ENCODE measurements at regions not wholly inside any gene's neighbourhood (a gene's known extent, or its start where the extent isn't known, plus 50 kb on each side); places are given as distances from the start of the nearest gene placed in this dataset.

DNA sequence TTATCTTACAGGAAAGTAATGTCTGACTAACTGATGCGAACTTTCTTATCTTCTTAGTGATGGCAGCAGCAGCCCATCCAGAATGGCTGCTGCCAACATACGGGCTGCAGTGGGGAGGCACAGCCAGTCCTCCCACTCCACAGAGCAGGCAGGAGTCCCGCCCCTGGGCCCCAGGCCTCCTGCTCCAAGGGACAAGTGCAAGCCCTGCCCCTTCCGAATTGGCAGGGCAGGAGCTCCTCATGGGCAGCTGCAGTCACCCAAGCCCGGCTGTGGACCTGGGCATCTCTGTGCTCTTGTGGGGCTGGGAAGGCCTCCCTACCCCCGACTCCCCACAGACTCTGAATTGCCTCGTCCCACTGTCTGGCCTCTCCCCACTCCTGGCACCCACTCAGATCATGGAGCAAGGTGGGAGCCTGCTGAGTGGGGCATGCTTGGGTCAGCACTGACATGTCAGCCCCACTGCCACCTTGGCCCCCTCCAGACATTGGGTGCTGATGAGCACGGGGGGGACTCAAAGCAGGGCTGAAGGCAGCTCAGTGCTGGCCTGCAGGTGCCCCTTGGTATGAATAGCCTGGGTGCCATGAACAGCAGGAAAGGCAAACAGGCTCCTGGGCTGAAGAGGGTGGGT is 618.9 kb upstream of the KCNMB2 start:
- Histone ChIP-seq H3K4me3 (no peak overlapping the region), H3K27ac (no peak overlapping the region), H3K36me3 (no peaks in the 10 kb centered on the region), H3K4me1 (no peaks in the 10 kb centered on the region), H3K9me3 (no peaks in the 10 kb centered on the region), H3K27me3 (no peaks in the 10 kb centered on the region)
- DNase-seq = no peak
- intact Hi-C loops (cut with DNase I; ENCODE audit: low total_unique reads) = no loop called here
- TF ChIP-seq, protein P1, sequence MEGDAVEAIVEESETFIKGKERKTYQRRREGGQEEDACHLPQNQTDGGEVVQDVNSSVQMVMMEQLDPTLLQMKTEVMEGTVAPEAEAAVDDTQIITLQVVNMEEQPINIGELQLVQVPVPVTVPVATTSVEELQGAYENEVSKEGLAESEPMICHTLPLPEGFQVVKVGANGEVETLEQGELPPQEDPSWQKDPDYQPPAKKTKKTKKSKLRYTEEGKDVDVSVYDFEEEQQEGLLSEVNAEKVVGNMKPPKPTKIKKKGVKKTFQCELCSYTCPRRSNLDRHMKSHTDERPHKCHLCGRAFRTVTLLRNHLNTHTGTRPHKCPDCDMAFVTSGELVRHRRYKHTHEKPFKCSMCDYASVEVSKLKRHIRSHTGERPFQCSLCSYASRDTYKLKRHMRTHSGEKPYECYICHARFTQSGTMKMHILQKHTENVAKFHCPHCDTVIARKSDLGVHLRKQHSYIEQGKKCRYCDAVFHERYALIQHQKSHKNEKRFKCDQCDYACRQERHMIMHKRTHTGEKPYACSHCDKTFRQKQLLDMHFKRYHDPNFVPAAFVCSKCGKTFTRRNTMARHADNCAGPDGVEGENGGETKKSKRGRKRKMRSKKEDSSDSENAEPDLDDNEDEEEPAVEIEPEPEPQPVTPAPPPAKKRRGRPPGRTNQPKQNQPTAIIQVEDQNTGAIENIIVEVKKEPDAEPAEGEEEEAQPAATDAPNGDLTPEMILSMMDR (IDR thresholded peaks at IDR 0.05) = no peak

DNA sequence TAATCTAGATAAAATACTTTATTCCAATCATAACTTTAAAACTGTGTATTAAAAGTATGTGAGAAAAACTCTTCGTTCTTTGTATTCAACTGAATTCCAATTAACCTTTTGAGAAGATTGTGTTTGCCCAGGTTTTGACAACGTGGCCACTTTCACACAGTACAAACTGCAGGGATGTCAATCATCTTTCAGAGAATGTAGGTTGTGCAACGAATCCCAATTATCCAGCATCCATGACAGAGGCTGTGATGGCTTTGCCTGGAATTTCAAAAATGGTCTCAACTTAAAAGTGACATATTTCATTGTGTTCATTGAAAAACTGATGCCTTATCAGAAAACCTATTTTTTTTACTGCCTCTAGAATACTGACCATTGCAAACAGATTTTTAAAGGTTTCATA is 615.1 kb upstream of the KCNMB2 start:
- Histone ChIP-seq H3K9me3 (no peaks in the 10 kb centered on the region), H3K36me3 (no peaks in the 10 kb centered on the region), H3K4me1 (no peaks in the 10 kb centered on the region)

DNA sequence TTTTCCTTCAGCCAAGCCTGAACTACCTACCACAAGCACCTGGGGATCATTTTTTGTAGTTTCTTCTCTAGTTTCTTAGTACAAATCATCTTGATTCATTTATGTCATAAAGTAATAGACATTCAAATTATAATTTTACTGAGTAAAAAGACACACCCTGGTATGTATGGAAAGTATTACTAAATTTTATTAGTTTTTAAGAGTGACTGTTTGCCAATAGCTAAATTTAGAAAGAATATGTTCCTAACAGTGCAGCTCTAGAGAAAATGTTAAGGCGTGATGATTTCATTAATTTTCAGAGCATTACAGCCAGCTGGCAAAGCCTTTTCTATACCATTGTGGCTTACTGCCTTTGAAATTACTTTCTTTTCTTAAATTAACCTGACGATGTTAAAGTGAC is 612.0 kb upstream of the KCNMB2 start:
- Histone ChIP-seq H3K27ac (no peak overlapping the region), H3K4me1 (peaks cover 0 to 8% (median 0%) of the 10 kb centered on the region in 4 donors), H3K4me3 (no peak overlapping the region), H3K9me3 (no peaks in the 10 kb centered on the region), H3K36me3 (no peaks in the 10 kb centered on the region), H3K27me3 (no peaks in the 10 kb centered on the region)
- TF ChIP-seq, protein P1 (IDR thresholded peaks at IDR 0.05) = no peak
- intact Hi-C loops (cut with DNase I; ENCODE audit: low total_unique reads) = no loop called here
- DNase-seq = no peak

More for the DNA sequence above, 615.1 kb upstream of the KCNMB2 start:
- DNase-seq = no peak
- H3K4me3 ChIP-seq = no peak overlapping the region
- TF ChIP-seq, protein P1 (IDR thresholded peaks at IDR 0.05) = no peak
- intact Hi-C loops (cut with DNase I; ENCODE audit: low total_unique reads) = no loop called here
- no peak overlapping the region for H3K27ac ChIP-seq
- H3K27me3 ChIP-seq = no peaks in the 10 kb centered on the region

DNA sequence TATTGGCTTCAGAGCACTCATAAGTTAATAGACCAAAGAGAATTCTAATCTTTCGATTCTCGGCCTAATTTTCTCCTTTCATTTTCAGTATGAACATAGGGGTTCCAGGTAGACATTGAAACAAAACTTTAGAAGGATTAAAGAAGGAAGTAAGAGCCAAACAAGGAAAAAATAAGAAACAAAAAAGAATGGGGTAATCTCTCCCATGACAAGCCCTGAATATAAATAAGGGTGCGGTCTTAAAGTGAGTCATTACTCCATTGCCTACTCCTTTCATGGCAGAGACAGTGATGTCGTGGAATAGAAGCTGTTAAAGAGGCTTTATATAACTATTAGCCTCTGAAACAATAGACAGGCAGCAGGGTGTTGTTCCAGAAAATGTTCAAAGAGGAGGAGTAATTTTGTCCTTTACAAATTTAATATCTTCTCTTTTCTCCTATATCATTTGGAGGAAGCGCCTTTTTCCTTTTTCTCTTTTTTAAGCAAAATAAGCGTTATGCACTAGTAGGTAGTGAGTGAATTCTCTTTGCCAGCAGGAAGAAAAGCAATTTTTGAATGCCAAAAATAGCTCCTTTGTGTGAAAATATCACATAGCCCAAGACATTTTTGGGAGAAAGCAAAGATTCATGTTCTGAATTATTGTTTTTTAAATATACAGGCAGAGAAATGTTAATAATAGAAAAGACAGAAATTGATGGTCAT is 607.9 kb upstream of the KCNMB2 start:
- H3K4me3 ChIP-seq = no peak overlapping the region
- no peaks in the 10 kb centered on the region for H3K9me3 ChIP-seq
- no peaks in the 10 kb centered on the region for H3K27me3 ChIP-seq
- intact Hi-C loops (cut with DNase I; ENCODE audit: low total_unique reads) = no loop called here
- H3K27ac ChIP-seq = no peak overlapping the region
- DNase-seq = no peak
- no peaks in the 10 kb centered on the region for H3K36me3 ChIP-seq
- TF ChIP-seq, protein P1 (IDR thresholded peaks at IDR 0.05) = no peak
- peaks cover 0 to 36% (median 20%) of the 10 kb centered on the region in 4 donors for H3K4me1 ChIP-seq

DNA sequence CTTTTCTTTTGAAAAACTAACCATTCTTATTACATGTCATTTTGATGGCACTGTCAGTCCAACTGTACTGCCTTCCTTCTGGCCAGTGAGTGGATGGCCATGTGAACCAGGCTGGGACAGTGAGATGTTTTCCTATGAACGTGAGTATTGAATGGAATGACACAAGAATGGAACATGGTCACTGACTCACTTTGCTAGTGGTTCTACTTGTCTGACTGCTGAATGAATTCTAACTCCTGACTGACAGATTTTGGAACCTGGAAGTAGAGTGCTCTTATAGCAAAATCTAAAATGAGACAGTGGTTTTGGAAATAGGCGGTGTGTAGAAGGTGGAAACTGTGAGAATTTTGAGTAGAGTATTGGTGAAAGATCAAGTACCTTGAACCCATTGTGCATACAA is 606.9 kb upstream of the KCNMB2 start:
- H3K4me1 ChIP-seq = peaks cover 0 to 38% (median 20%) of the 10 kb centered on the region in 4 donors
- no peak for DNase-seq
- H3K27me3 ChIP-seq = no peaks in the 10 kb centered on the region
- TF ChIP-seq, protein P1 (IDR thresholded peaks at IDR 0.05) = no peak
- H3K9me3 ChIP-seq = no peaks in the 10 kb centered on the region
- intact Hi-C loops (cut with DNase I; ENCODE audit: low total_unique reads) = no loop called here
- no peak overlapping the region for H3K27ac ChIP-seq
- H3K36me3 ChIP-seq = no peaks in the 10 kb centered on the region
- H3K4me3 ChIP-seq = no peak overlapping the region
